H1 (cell line): ENCODE measurements at regions not wholly inside any gene's neighbourhood (a gene's known extent, or its start where the extent isn't known, plus 50 kb on each side); places are given as distances from the start of the nearest gene placed in this dataset.

Experiments
- CTCF ChIA-PET: fragments of 300-600 bp; sonication (Branson Sonifier 250); formaldehyde crosslinking; loops from one replicate; lab custom pipeline; 2021; ENCODE audit not compliant: partially characterized antibody; lab: Charles Lee
- POLR2A ChIA-PET: fragments of 300-600 bp; sonication (Branson Sonifier 250); formaldehyde crosslinking; loops from one replicate; lab custom pipeline; 2021; ENCODE audit warnings: inconsistent platforms; ENCODE audit not compliant: partially characterized antibody; lab: Charles Lee
- DNase-seq, 2 experiments: peaks; one replicate each; pipeline versions ENCODE4 v3.0.0 to v3.0.0-alpha.2; 2010 to 2022; ENCODE audit warnings: low spot score in 2 of 2, low read depth in 1 of 2, mixed read lengths in 1 of 2
- FAIRE-seq: peaks from 2 replicates; lab custom pipeline; 2011; peaks lifted over from hg19 to GRCh38; lab: Jason Lieb, UNC
- H2AFZ ChIP-seq: 2 replicates; pipeline ENCODE4 v1.8.1; 2012; ENCODE audit warnings: low read length, inconsistent platforms
- H2AK5ac ChIP-seq: 2 replicates; pipeline ENCODE4 v1.6.1; 2013; ENCODE audit warnings: low read depth, low read length
- H2BK120ac ChIP-seq: replicated peaks from 2 replicates; pipeline ENCODE3; 2013; ENCODE audit warnings: low read depth, low read length, inconsistent platforms
- H2BK12ac ChIP-seq: 2 replicates; pipeline ENCODE4 v1.6.1; 2013; ENCODE audit warnings: low read depth, low read length
- H2BK15ac ChIP-seq: 2 replicates; pipeline ENCODE4 v1.6.1; 2013; ENCODE audit warnings: low read length
- H2BK20ac ChIP-seq: 2 replicates; pipeline ENCODE4 v1.6.1; 2013; ENCODE audit warnings: low read length
- H2BK5ac ChIP-seq: 2 replicates; pipeline ENCODE4 v1.6.1; 2013; ENCODE audit warnings: low read depth, low read length
- H3K14ac ChIP-seq: 2 replicates; pipeline ENCODE4 v1.6.1; 2013; ENCODE audit warnings: inconsistent platforms; ENCODE audit not compliant: insufficient read length
- H3K18ac ChIP-seq: 2 replicates; pipeline ENCODE4 v1.6.1; 2013; ENCODE audit warnings: low read length; ENCODE audit errors: extremely low read depth
- H3K23ac ChIP-seq: 2 replicates; pipeline ENCODE4 v1.6.1; 2013; ENCODE audit warnings: inconsistent platforms; ENCODE audit not compliant: insufficient read length
- H3K23me2 ChIP-seq: 2 replicates; pipeline ENCODE4 v1.6.1; 2013; ENCODE audit warnings: low read depth, low read length
- H3K27ac ChIP-seq: 2 replicates; pipeline ENCODE4 v1.6.1; 2011; ENCODE audit warnings: low read depth, low read length, inconsistent platforms
- H3K27me3 ChIP-seq, 4 experiments: replicated peaks in 1 of 4; 1 replicate in 1 of 4; 2 replicates in 3 of 4; pipeline versions ENCODE4 v1.6.1 to v1.8.1; 2011 to 2013; ENCODE audit warnings: low read length in 3 of 4, mild to moderate bottlenecking in 3 of 4, inconsistent platforms in 2 of 4, mixed read lengths in 2 of 4, moderate library complexity in 1 of 4; ENCODE audit not compliant: control insufficient read depth in 3 of 4, insufficient read depth in 3 of 4; ENCODE audit errors: extremely low read depth in 1 of 4
- H3K36me3 ChIP-seq, 4 experiments: 2 replicates each; pipeline versions ENCODE4 v1.6.1 to v1.8.1; 2011 to 2013; ENCODE audit warnings: mild to moderate bottlenecking in 4 of 4, low read length in 3 of 4, moderate library complexity in 2 of 4, control low read depth in 1 of 4, inconsistent platforms in 1 of 4; ENCODE audit not compliant: insufficient read depth in 4 of 4, control insufficient read depth in 2 of 4
- H3K4ac ChIP-seq: replicated peaks from 2 replicates; pipeline ENCODE3; 2013; ENCODE audit warnings: low read length, low read depth, mixed read lengths, inconsistent platforms; ENCODE audit not compliant: insufficient read length
- H3K4me1 ChIP-seq, 4 experiments: replicated peaks in 1 of 4; 1 replicate in 1 of 4; 2 replicates in 3 of 4; pipeline versions ENCODE4 v1.6.1 to v1.8.1; 2011 to 2013; ENCODE audit warnings: low read length in 3 of 4, inconsistent platforms in 2 of 4, mixed read lengths in 1 of 4; ENCODE audit not compliant: insufficient read depth in 4 of 4, control insufficient read depth in 3 of 4
- H3K4me2 ChIP-seq, 2 experiments: 2 replicates each; pipeline versions ENCODE4 v1.6.1 to v1.8.1; 2011 to 2013; ENCODE audit warnings: low read depth in 2 of 2, low read length in 2 of 2, control low read depth in 1 of 2, inconsistent platforms in 1 of 2, mild to moderate bottlenecking in 1 of 2; ENCODE audit not compliant: insufficient read depth in 1 of 2
- H3K4me3 ChIP-seq, 4 experiments: fragments of 200-600, 300-600 bp in 1 of 4; sonication (generic), shearing (Covaris generic), sonication (Bioruptor Twin) in 1 of 4; 2 replicates each; pipeline versions ENCODE4 v1.5.1 to v1.8.1; 2011 to 2016; ENCODE audit warnings: low read length in 4 of 4, low read depth in 3 of 4, control low read depth in 2 of 4, inconsistent platforms in 2 of 4, mild to moderate bottlenecking in 2 of 4, mixed read lengths in 1 of 4, moderate library complexity in 1 of 4; ENCODE audit not compliant: insufficient read depth in 2 of 4; ENCODE audit errors: extremely low read depth in 1 of 4
- H3K56ac ChIP-seq: replicated peaks from 2 replicates; pipeline ENCODE3; 2013; ENCODE audit warnings: low read depth, mild to moderate bottlenecking, mixed read lengths, low read length, inconsistent platforms; ENCODE audit not compliant: insufficient read length
- H3K79me1 ChIP-seq: 2 replicates; pipeline ENCODE4 v1.6.1; 2013; ENCODE audit warnings: low read depth, low read length, control low read depth
- H3K79me2 ChIP-seq, 2 experiments: 2 replicates each; pipeline versions ENCODE4 v1.6.1 to v1.8.1; 2012 to 2013; ENCODE audit warnings: low read length in 2 of 2, mild to moderate bottlenecking in 2 of 2, inconsistent platforms in 1 of 2; ENCODE audit not compliant: insufficient read depth in 2 of 2, control insufficient read depth in 1 of 2
- H3K9ac ChIP-seq, 4 experiments: replicated peaks in 1 of 4; 1 replicate in 1 of 4; 2 replicates in 3 of 4; pipeline versions ENCODE4 v1.6.1 to v1.8.1; 2011 to 2013; ENCODE audit warnings: low read depth in 3 of 4, low read length in 3 of 4, control low read depth in 2 of 4, mild to moderate bottlenecking in 2 of 4, moderate library complexity in 2 of 4, inconsistent platforms in 1 of 4; ENCODE audit errors: extremely low read depth in 1 of 4
- H3K9me3 ChIP-seq, 2 experiments: 2 replicates each; pipeline versions ENCODE4 v1.6.1 to v1.8.1; 2012 to 2013; ENCODE audit warnings: mild to moderate bottlenecking in 2 of 2, moderate library complexity in 2 of 2, control low read depth in 1 of 2, inconsistent platforms in 1 of 2, low read depth in 1 of 2, low read length in 1 of 2, mixed read lengths in 1 of 2; ENCODE audit not compliant: insufficient read depth in 2 of 2
- H4K20me1 ChIP-seq, 2 experiments: replicated peaks in 1 of 2; 2 replicates each; pipeline versions ENCODE3 to v1.8.1; 2011 to 2013; ENCODE audit warnings: inconsistent platforms in 2 of 2, low read length in 2 of 2, mild to moderate bottlenecking in 1 of 2; ENCODE audit not compliant: insufficient read depth in 2 of 2, control insufficient read depth in 1 of 2
- H4K5ac ChIP-seq: 2 replicates; pipeline ENCODE4 v1.6.1; 2013; ENCODE audit warnings: low read length, low read depth, mixed read lengths, inconsistent platforms; ENCODE audit not compliant: insufficient read length
- H4K8ac ChIP-seq: 2 replicates; pipeline ENCODE4 v1.8.0; 2013; ENCODE audit warnings: mild to moderate bottlenecking, moderate library complexity, low read length, inconsistent platforms; ENCODE audit not compliant: insufficient read depth; ENCODE audit errors: extremely low read depth
- H4K91ac ChIP-seq: replicated peaks from 2 replicates; pipeline ENCODE3; 2013; ENCODE audit warnings: low read length, mixed read lengths, inconsistent platforms; ENCODE audit not compliant: insufficient read length
- CBX5 ChIP-seq: fragments of 300-800, 300-1000 bp; sonication (generic); IDR thresholded peaks from 2 replicates; pipeline ENCODE4 v1.7.1; 2016; ENCODE audit warnings: antibody characterized with exemption, low read length, low read depth
- JUN ChIP-seq: IDR thresholded peaks from 2 replicates; pipeline ENCODE4 v1.6.1; 2011; ENCODE audit warnings: low read depth, mild to moderate bottlenecking, improper control_type of control experiment, low read length
- SP1 ChIP-seq: IDR thresholded peaks from 2 replicates; pipeline ENCODE4 v1.6.1; 2011; ENCODE audit warnings: low read depth, low read length
- TAF7 ChIP-seq: optimal IDR thresholded peaks from 2 replicates; pipeline ENCODE3; 2011; ENCODE audit warnings: low read depth, mild to moderate bottlenecking, inconsistent platforms, low read length, moderate library complexity, borderline replicate concordance
- TEAD4 ChIP-seq: IDR thresholded peaks from 2 replicates; pipeline ENCODE4 v1.6.1; 2012; ENCODE audit warnings: low read depth, low read length, inconsistent platforms, mixed read lengths
- ZNF274 ChIP-seq: IDR thresholded peaks from 2 replicates; pipeline ENCODE4 v1.7.0; 2012; ENCODE audit warnings: low read length, borderline replicate concordance; ENCODE audit errors: extremely low read depth
- WGBS, 2 experiments: shearing (Covaris generic) in 1 of 2; methylation state at CpG; one replicate each; pipeline versions ENCODE4 v1.1.6 to v1.1.7; 2013 to 2015; ENCODE audit warnings: low lambda C conversion rate in 2 of 2, mixed read lengths in 2 of 2, inconsistent platforms in 1 of 2, low coverage in 1 of 2, missing lambda C conversion rate in 1 of 2; ENCODE audit not compliant: insufficient replicate concordance in 2 of 2, insufficient coverage in 1 of 2, insufficient read length in 1 of 2; ENCODE audit errors: extremely low coverage in 1 of 2, missing lambda C conversion rate in 1 of 2; 5-methylcytosine and 5-hydroxymethylcytosine counted together

- H4K91ac ChIP-seq, result no peak overlapping the region
- peaks cover 0 to 6% of the 10 kb centered on the region in 2 experiments; a peak in 1 of 4 replicates for H3K9me3 ChIP-seq
- no peak overlapping the region for H3K27ac ChIP-seq
- DNase-seq (no peak), FAIRE-seq (no peak)
- WGBS, 2 experiments, result 71% methylated on average over 2 of the region's 2 CpGs; no CpG with 5 or more reads in 1 of the 2 experiments
- no peak overlapping the region for H2BK15ac ChIP-seq
- no peak overlapping the region for H2BK5ac ChIP-seq
- no peak overlapping the region for H4K5ac ChIP-seq
- H2AFZ ChIP-seq, result no peak overlapping the region
- H2BK120ac ChIP-seq, result no peak overlapping the region
- H3K4me1 ChIP-seq, result no peaks in the 10 kb centered on the region
- no peaks in the 10 kb centered on the region for H3K36me3 ChIP-seq
- H3K4ac ChIP-seq, result no peak overlapping the region
- no peaks in the 10 kb centered on the region for H3K23me2 ChIP-seq
- H3K79me2 ChIP-seq, result no peaks in the 10 kb centered on the region
- no peak overlapping the region for H3K9ac ChIP-seq
- no peak overlapping the region for H2AK5ac ChIP-seq
- H3K4me3 ChIP-seq, result no peak overlapping the region
- H3K56ac ChIP-seq, result no peak overlapping the region
- H4K8ac ChIP-seq, result no peak overlapping the region
- no peak overlapping the region for H3K14ac ChIP-seq
- no peak overlapping the region for H3K4me2 ChIP-seq
- no peak overlapping the region for H3K18ac ChIP-seq
- H3K79me1 ChIP-seq, result no peaks in the 10 kb centered on the region
- H2BK20ac ChIP-seq, result no peak overlapping the region
- H3K27me3 ChIP-seq, result no peaks in the 10 kb centered on the region
- ChIA-PET CTCF (interaction anchor here (1.0 kb wide), 1 partner anchor 19 kb away, joined by 3 read pairs; no protein-coding TSS in a partner anchor), POLR2A (no interaction called here)
- H4K20me1 ChIP-seq, result no peaks in the 10 kb centered on the region
- no peak overlapping the region for H3K23ac ChIP-seq
- TF ChIP-seq SP1, result peak; percentile 39; the same call in 1 of the 2 replicates
- no peak for TF ChIP-seq JUN
- TF ChIP-seq TEAD4, result peak; percentile 24; the same call in 1 of the 2 replicates
- no peak for TF ChIP-seq ZNF274
- TF ChIP-seq CBX5, result no peak
- TF ChIP-seq TAF7, result no peak
- no peak overlapping the region for H2BK12ac ChIP-seq
Observed at GRCh38 chr6:54579011-54579410, 267.6 kb upstream of the FAM83B start.
